Natural killer cell treated with Interleukin-12 subunit alpha and Interleukin-12 subunit beta and Interleukin-15 and Interleukin-18, amount 100 ng/mL, for 72 hours (primary cell): ENCODE measurements at regions not wholly inside any gene's neighbourhood (a gene's known extent, or its start where the extent isn't known, plus 50 kb on each side); places are given as distances from the start of the nearest gene placed in this dataset.
"Not testable (repeated sequence)": the region's sequence is repeated elsewhere in the genome, so short reads cannot be mapped to it uniquely, and the experiment has no call there.

Experiments used
- ATAC-seq, 2 donors: fragments of 150-1000 bp; cut with Tn5 transposase in 1 of 2; sonication (Bioruptor Pico), chemical (Tn5 transposase) in 1 of 2; 2 replicates each; pipeline ENCODE4 v1.10.0; 2021
- DNase-seq: peaks from one replicate; pipeline ENCODE4 v3.0.0; 2022; ENCODE audit warnings: low spot score
- H3K27ac Mint-ChIP-seq, 2 donors: 1 replicate in 1 of 2; 2 replicates in 1 of 2; pipeline ENCODE4 v1.8.0; 2022; ENCODE audit warnings: mixed read lengths in 2 of 2, mild to moderate bottlenecking in 1 of 2, moderate library complexity in 1 of 2
- H3K27me3 Mint-ChIP-seq, 2 donors: 1 replicate in 1 of 2; 2 replicates in 1 of 2; pipeline ENCODE4 v1.8.0; 2022; ENCODE audit warnings: mixed read lengths in 2 of 2
- H3K36me3 Mint-ChIP-seq: one replicate; pipeline ENCODE4 v1.8.0; 2022; ENCODE audit warnings: mixed read lengths
- H3K4me1 Mint-ChIP-seq, 2 donors: 1 replicate in 1 of 2; 2 replicates in 1 of 2; pipeline ENCODE4 v1.8.0; 2022; ENCODE audit warnings: low read depth in 2 of 2, mixed read lengths in 2 of 2, mild to moderate bottlenecking in 1 of 2
- H3K4me3 Mint-ChIP-seq: one replicate; pipeline ENCODE4 v1.8.0; 2022; ENCODE audit warnings: mixed read lengths
- H3K9me3 Mint-ChIP-seq: 2 replicates; pipeline ENCODE4 v1.8.0; 2022; ENCODE audit warnings: mixed read lengths

- H3K4me3 Mint-ChIP-seq = no peak overlapping the region
- DNase-seq (no peak), ATAC-seq (no peak)
- H3K27ac Mint-ChIP-seq = no peak overlapping the region
- peaks cover 6% of the 10 kb centered on the region in 2 donors for H3K4me1 Mint-ChIP-seq
- H3K9me3 Mint-ChIP-seq = no peaks in the 10 kb centered on the region
- peaks cover 23 to 45% of the 10 kb centered on the region in 2 donors for H3K27me3 Mint-ChIP-seq
- H3K36me3 Mint-ChIP-seq = no peaks in the 10 kb centered on the region
These were observed 174.0 kb upstream of the WSCD1 start for GRCh38 chr17:5896215-5896614.

GRCh38 chr17:5897275-5897911 is 172.8 kb upstream of the WSCD1 start:
- peaks cover 6% of the 10 kb centered on the region in 2 donors for H3K4me1 Mint-ChIP-seq
- peaks cover 23 to 36% of the 10 kb centered on the region in 2 donors for H3K27me3 Mint-ChIP-seq
- no peaks in the 10 kb centered on the region for H3K36me3 Mint-ChIP-seq
- peak in 1 of 2 donors; percentile 53 for ATAC-seq
- no peak for DNase-seq
- no peak overlapping the region for H3K27ac Mint-ChIP-seq
- H3K4me3 Mint-ChIP-seq = no peak overlapping the region
- H3K9me3 Mint-ChIP-seq = no peaks in the 10 kb centered on the region

- H3K9me3 Mint-ChIP-seq, H3K4me3 Mint-ChIP-seq, H3K27ac Mint-ChIP-seq, DNase-seq, H3K36me3 Mint-ChIP-seq, H3K4me1 Mint-ChIP-seq, ATAC-seq: not testable (repeated sequence)
- peaks cover 23 to 33% of the 10 kb centered on the region in 2 donors for H3K27me3 Mint-ChIP-seq
These were observed 172.2 kb upstream of the WSCD1 start for GRCh38 chr17:5897981-5898380.

- no peaks in the 10 kb centered on the region for H3K9me3 Mint-ChIP-seq
- H3K27ac Mint-ChIP-seq = no peak overlapping the region
- ATAC-seq (no peak), DNase-seq (no peak)
- no peaks in the 10 kb centered on the region for H3K36me3 Mint-ChIP-seq
- peaks cover 21 to 28% of the 10 kb centered on the region in 2 donors for H3K27me3 Mint-ChIP-seq
- peaks cover 6% of the 10 kb centered on the region in 2 donors for H3K4me1 Mint-ChIP-seq
- no peak overlapping the region for H3K4me3 Mint-ChIP-seq
These were observed 171.8 kb upstream of the WSCD1 start for GRCh38 chr17:5898406-5898805.

- no peak overlapping the region for H3K4me3 Mint-ChIP-seq
- ATAC-seq (peak in 1 of 2 donors; percentile 10), DNase-seq (no peak)
- H3K27ac Mint-ChIP-seq = no peak overlapping the region
- H3K9me3 Mint-ChIP-seq = no peaks in the 10 kb centered on the region
- no peaks in the 10 kb centered on the region for H3K36me3 Mint-ChIP-seq
- peaks cover 6% of the 10 kb centered on the region in 2 donors for H3K4me1 Mint-ChIP-seq
- H3K27me3 Mint-ChIP-seq = peaks cover 17 to 35% of the 10 kb centered on the region in 2 donors
These were observed 170.5 kb upstream of the WSCD1 start for GRCh38 chr17:5899496-5900195.

- Mint-ChIP-seq H3K27me3 (peaks cover 11 to 29% of the 10 kb centered on the region in 2 donors), H3K27ac (no peak overlapping the region), H3K9me3 (no peaks in the 10 kb centered on the region), H3K36me3 (no peaks in the 10 kb centered on the region), H3K4me3 (no peak overlapping the region), H3K4me1 (peaks cover 6% of the 10 kb centered on the region in 2 donors)
- ATAC-seq (no peak), DNase-seq (no peak)
These were observed 168.4 kb upstream of the WSCD1 start for GRCh38 chr17:5901731-5902130.

GRCh38 chr17:5902181-5903140 is 167.7 kb upstream of the WSCD1 start:
- H3K4me1 Mint-ChIP-seq = peaks cover 5 to 6% of the 10 kb centered on the region in 2 donors
- peaks cover 9 to 26% of the 10 kb centered on the region in 2 donors for H3K27me3 Mint-ChIP-seq
- no peak for DNase-seq
- H3K36me3 Mint-ChIP-seq = no peaks in the 10 kb centered on the region
- H3K9me3 Mint-ChIP-seq = no peaks in the 10 kb centered on the region
- no peak overlapping the region for H3K4me3 Mint-ChIP-seq
- peak in 1 of 2 donors; percentile 40 for ATAC-seq
- no peak overlapping the region for H3K27ac Mint-ChIP-seq

GRCh38 chr17:5911919-5912318 is 158.3 kb upstream of the WSCD1 start:
- H3K36me3 Mint-ChIP-seq = no peaks in the 10 kb centered on the region
- no peak for DNase-seq
- ATAC-seq = no peak
- no peaks in the 10 kb centered on the region for H3K4me1 Mint-ChIP-seq
- no peaks in the 10 kb centered on the region for H3K9me3 Mint-ChIP-seq
- no peak overlapping the region for H3K4me3 Mint-ChIP-seq
- H3K27me3 Mint-ChIP-seq = peaks cover 5 to 12% of the 10 kb centered on the region in 2 donors
- H3K27ac Mint-ChIP-seq = no peak overlapping the region

GRCh38 chr17:5913032-5913531 is 157.1 kb upstream of the WSCD1 start:
- Mint-ChIP-seq H3K27me3 (peaks cover 5 to 12% of the 10 kb centered on the region in 2 donors), H3K36me3 (no peaks in the 10 kb centered on the region), H3K9me3 (no peaks in the 10 kb centered on the region), H3K27ac (no peak overlapping the region), H3K4me3 (no peak overlapping the region), H3K4me1 (no peaks in the 10 kb centered on the region)
- no peak for ATAC-seq
- no peak for DNase-seq

- no peak overlapping the region for H3K4me3 Mint-ChIP-seq
- no peak for DNase-seq
- no peaks in the 10 kb centered on the region for H3K9me3 Mint-ChIP-seq
- peaks cover 5 to 12% of the 10 kb centered on the region in 2 donors for H3K27me3 Mint-ChIP-seq
- H3K4me1 Mint-ChIP-seq = no peaks in the 10 kb centered on the region
- no peak overlapping the region for H3K27ac Mint-ChIP-seq
- no peaks in the 10 kb centered on the region for H3K36me3 Mint-ChIP-seq
- ATAC-seq = no peak
These were observed 156.5 kb upstream of the WSCD1 start for GRCh38 chr17:5913641-5914040.

GRCh38 chr17:5915337-5915736 is 154.8 kb upstream of the WSCD1 start:
- Mint-ChIP-seq H3K27ac (no peak overlapping the region), H3K27me3 (peaks cover 6 to 15% of the 10 kb centered on the region in 2 donors), H3K4me1 (no peaks in the 10 kb centered on the region), H3K36me3 (no peaks in the 10 kb centered on the region), H3K4me3 (no peak overlapping the region), H3K9me3 (no peaks in the 10 kb centered on the region)
- ATAC-seq (no peak), DNase-seq (no peak)

- Mint-ChIP-seq H3K27me3 (peaks cover 4 to 11% of the 10 kb centered on the region in 2 donors), H3K9me3 (no peaks in the 10 kb centered on the region), H3K4me1 (no peaks in the 10 kb centered on the region), H3K27ac (no peak overlapping the region), H3K36me3 (no peaks in the 10 kb centered on the region), H3K4me3 (no peak overlapping the region)
- ATAC-seq (no peak), DNase-seq (no peak)
These were observed 151.1 kb upstream of the WSCD1 start for GRCh38 chr17:5919089-5919488.

- ATAC-seq = no peak
- Mint-ChIP-seq H3K4me1 (no peaks in the 10 kb centered on the region), H3K36me3 (no peaks in the 10 kb centered on the region), H3K9me3 (no peaks in the 10 kb centered on the region), H3K27me3 (peaks cover 7 to 11% of the 10 kb centered on the region in 2 donors), H3K27ac (no peak overlapping the region), H3K4me3 (no peak overlapping the region)
- no peak for DNase-seq
These were observed 148.5 kb upstream of the WSCD1 start for GRCh38 chr17:5921512-5922282.
